ENCODE measurements at regions not wholly inside any gene's neighbourhood (a gene's known extent, or its start where the extent isn't known, plus 50 kb on each side); places are given as distances from the start of the nearest gene placed in this dataset.
"Not testable (repeated sequence)": the region's sequence is repeated elsewhere in the genome, so short reads cannot be mapped to it uniquely, and the experiment has no call there.

DNA sequence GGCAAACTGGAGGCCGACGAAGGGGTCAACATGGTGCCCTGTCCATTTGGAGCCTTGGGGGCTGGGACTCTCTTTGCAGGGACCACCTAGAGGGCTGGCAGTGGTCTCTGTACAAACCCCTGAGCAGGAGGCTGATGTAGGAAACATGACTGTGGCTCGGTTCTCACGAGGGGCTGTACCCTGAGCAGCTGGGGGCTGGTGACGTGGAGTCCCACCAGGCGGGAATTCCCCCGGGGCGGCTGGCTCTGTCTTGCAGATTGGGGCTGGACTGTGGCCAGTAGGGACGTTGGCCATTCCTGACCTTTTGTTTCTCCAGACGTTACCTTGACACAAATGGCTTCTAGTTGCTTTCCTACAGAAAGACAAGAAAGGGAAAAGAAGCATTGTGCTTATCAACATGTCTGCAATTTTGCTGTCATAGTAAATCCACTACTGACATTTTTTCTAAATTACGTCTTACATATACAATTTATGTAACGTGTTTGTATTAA, 115.6 kb upstream of the PRKX start:
- DNase-seq; H4K8ac ChIP-seq (ENCODE audit: low read length); H3K23ac ChIP-seq (ENCODE audit: low read length in 2 of 2); H2AK5ac ChIP-seq (ENCODE audit: low read length, severe bottlenecking); H2AFZ ChIP-seq (ENCODE audit: low read depth, low read length); H2BK15ac ChIP-seq (ENCODE audit: low read depth, poor library complexity, severe bottlenecking); H3K9ac ChIP-seq (ENCODE audit: low read length); H3K4me1 ChIP-seq (ENCODE audit: control insufficient read depth, insufficient read depth, low read depth, low read length); H2BK120ac ChIP-seq (ENCODE audit: low read depth, low read length); H3K4me2 ChIP-seq (ENCODE audit: low read length, poor library complexity, severe bottlenecking); H3K4me3 ChIP-seq (ENCODE audit: insufficient read depth in 1 of 2, low read depth in 1 of 2, low read length in 2 of 2); H3K79me1 ChIP-seq (replicated peaks; ENCODE audit: low read length, poor library complexity, severe bottlenecking); H3K14ac ChIP-seq (ENCODE audit: low read length in 2 of 2); H4K91ac ChIP-seq (ENCODE audit: low read length); H2BK12ac ChIP-seq (ENCODE audit: low read length in 2 of 2); H3K36me3 ChIP-seq (ENCODE audit: control insufficient read depth in 1 of 2, insufficient read depth in 2 of 2, low read depth in 1 of 2, low read length in 2 of 2); H3K27ac ChIP-seq (ENCODE audit: low read length, poor library complexity, severe bottlenecking); H3K27me3 ChIP-seq (ENCODE audit: control insufficient read depth in 1 of 2, insufficient read depth in 1 of 2, low read length in 2 of 2); H3K9me3 ChIP-seq (ENCODE audit: control insufficient read depth, low read length); H2BK5ac ChIP-seq (ENCODE audit: low read depth, low read length, poor library complexity, severe bottlenecking); H3K4ac ChIP-seq (ENCODE audit: low read depth in 1 of 2, low read length in 2 of 2); H3K18ac ChIP-seq (ENCODE audit: low read depth in 1 of 2, low read length in 2 of 2): not testable (repeated sequence)
- 75% methylated on average over 2 of the region's 12 CpGs for WGBS

DNA sequence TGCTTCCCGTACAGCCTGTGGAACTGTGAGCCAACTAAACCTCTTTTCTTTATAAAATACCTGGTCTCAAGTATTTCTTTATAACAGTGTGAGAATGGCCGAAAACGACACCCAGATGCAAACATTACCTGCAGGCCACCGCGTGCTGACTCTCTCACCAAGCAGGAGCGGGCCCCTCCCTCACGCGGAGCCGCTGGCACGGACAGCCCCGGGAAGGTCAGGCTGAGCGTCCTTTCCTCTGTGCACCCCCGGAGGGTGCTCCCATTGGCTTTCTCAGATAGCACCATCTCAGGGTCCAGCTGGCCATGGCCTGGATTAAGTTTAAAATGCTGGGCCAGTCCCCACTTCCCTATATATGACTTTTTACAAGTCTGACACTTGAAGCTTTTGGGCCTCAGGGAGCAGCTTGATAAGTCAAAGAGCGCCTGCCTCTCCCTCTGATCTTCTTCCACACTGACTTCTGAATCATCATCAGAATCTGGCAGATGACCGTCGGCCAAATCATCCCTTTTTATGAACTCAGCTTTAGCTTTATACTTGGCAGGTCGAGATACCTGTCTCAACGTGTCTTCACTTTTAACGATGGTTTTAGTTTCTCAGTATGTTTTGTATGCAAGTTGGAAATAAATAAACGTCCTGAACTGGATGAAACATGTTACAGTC, 115.1 kb upstream of the PRKX start:
- not testable (repeated sequence) for H3K14ac ChIP-seq (ENCODE audit: low read length in 2 of 2); H2BK120ac ChIP-seq (ENCODE audit: low read depth, low read length); H3K27me3 ChIP-seq (ENCODE audit: control insufficient read depth in 1 of 2, insufficient read depth in 1 of 2, low read length in 2 of 2); H3K9me3 ChIP-seq (ENCODE audit: control insufficient read depth, low read length); H3K23ac ChIP-seq (ENCODE audit: low read length in 2 of 2); H2BK5ac ChIP-seq (ENCODE audit: low read depth, low read length, poor library complexity, severe bottlenecking); H3K18ac ChIP-seq (ENCODE audit: low read depth in 1 of 2, low read length in 2 of 2); H4K8ac ChIP-seq (ENCODE audit: low read length); DNase-seq; H4K91ac ChIP-seq (ENCODE audit: low read length); H2AFZ ChIP-seq (ENCODE audit: low read depth, low read length); H3K27ac ChIP-seq (ENCODE audit: low read length, poor library complexity, severe bottlenecking); H3K4ac ChIP-seq (ENCODE audit: low read depth in 1 of 2, low read length in 2 of 2); H3K79me1 ChIP-seq (replicated peaks; ENCODE audit: low read length, poor library complexity, severe bottlenecking); H3K4me2 ChIP-seq (ENCODE audit: low read length, poor library complexity, severe bottlenecking); H3K4me1 ChIP-seq (ENCODE audit: control insufficient read depth, insufficient read depth, low read depth, low read length); H2BK12ac ChIP-seq (ENCODE audit: low read length in 2 of 2); H3K4me3 ChIP-seq (ENCODE audit: insufficient read depth in 1 of 2, low read depth in 1 of 2, low read length in 2 of 2); H3K9ac ChIP-seq (ENCODE audit: low read length); H3K36me3 ChIP-seq (ENCODE audit: control insufficient read depth in 1 of 2, insufficient read depth in 2 of 2, low read depth in 1 of 2, low read length in 2 of 2); H2AK5ac ChIP-seq (ENCODE audit: low read length, severe bottlenecking); H2BK15ac ChIP-seq (ENCODE audit: low read depth, poor library complexity, severe bottlenecking)
- WGBS: 92% methylated on average over 5 of the region's 20 CpGs

DNA sequence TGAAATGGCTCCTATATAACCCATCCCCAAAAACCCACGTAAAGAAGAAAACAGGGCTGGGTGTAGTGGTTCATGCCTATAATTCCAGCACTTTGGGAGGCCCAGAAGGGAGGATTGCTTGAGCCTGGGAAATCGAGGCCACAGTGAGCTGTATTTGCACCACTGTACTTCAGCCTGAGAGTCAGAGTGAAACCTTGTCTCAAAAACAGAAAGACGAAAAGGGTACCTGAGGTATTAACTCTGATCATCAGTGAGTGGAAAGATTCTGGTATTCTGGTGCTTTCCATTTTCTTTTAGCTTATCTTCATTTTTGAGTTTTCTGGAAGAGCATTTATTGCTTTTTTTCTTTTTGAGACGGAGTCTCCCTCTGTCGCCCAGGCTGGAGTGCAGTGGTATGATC, 110.6 kb upstream of the PRKX start:
- peaks cover 13 to 14% of the 10 kb centered on the region in 2 experiments for H3K36me3 ChIP-seq (ENCODE audit: control insufficient read depth in 1 of 2, insufficient read depth in 2 of 2, low read depth in 1 of 2, low read length in 2 of 2)
- H3K27me3 ChIP-seq (ENCODE audit: control insufficient read depth in 1 of 2, insufficient read depth in 1 of 2, low read length in 2 of 2); H3K23ac ChIP-seq (ENCODE audit: low read length in 2 of 2); DNase-seq; H3K18ac ChIP-seq (ENCODE audit: low read depth in 1 of 2, low read length in 2 of 2); H4K8ac ChIP-seq (ENCODE audit: low read length); H2BK12ac ChIP-seq (ENCODE audit: low read length in 2 of 2); H3K27ac ChIP-seq (ENCODE audit: low read length, poor library complexity, severe bottlenecking); H3K79me1 ChIP-seq (replicated peaks; ENCODE audit: low read length, poor library complexity, severe bottlenecking); H3K4ac ChIP-seq (ENCODE audit: low read depth in 1 of 2, low read length in 2 of 2); H2BK120ac ChIP-seq (ENCODE audit: low read depth, low read length); H2AK5ac ChIP-seq (ENCODE audit: low read length, severe bottlenecking); H3K4me3 ChIP-seq (ENCODE audit: insufficient read depth in 1 of 2, low read depth in 1 of 2, low read length in 2 of 2); H3K9ac ChIP-seq (ENCODE audit: low read length); H4K91ac ChIP-seq (ENCODE audit: low read length); H2BK15ac ChIP-seq (ENCODE audit: low read depth, poor library complexity, severe bottlenecking); H3K4me2 ChIP-seq (ENCODE audit: low read length, poor library complexity, severe bottlenecking); H3K9me3 ChIP-seq (ENCODE audit: control insufficient read depth, low read length); H3K4me1 ChIP-seq (ENCODE audit: control insufficient read depth, insufficient read depth, low read depth, low read length); H2BK5ac ChIP-seq (ENCODE audit: low read depth, low read length, poor library complexity, severe bottlenecking); H2AFZ ChIP-seq (ENCODE audit: low read depth, low read length); H3K14ac ChIP-seq (ENCODE audit: low read length in 2 of 2): not testable (repeated sequence)
- WGBS: no CpG with 5 or more reads among the region's 5 CpGs

DNA sequence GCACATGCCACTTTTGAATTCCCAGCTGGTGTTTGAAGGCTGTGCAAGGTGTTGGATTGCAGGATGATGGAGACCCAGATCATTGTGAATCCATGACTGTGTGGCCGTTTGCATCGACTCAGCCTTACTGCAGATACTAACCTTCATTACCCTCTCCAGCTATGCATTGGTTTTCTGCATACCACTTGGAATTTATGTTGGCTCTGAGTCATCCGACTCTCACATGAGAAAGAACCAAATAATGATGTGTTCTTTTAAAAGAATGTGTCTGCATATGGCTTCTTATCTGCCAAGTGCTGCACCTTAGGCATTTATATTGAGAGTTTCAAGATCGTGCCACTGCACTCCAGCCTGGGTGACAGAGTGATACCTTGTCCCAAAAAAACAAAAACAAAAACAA, 106.7 kb upstream of the PRKX start:
- Histone ChIP-seq H3K36me3 (ENCODE audit: control insufficient read depth in 1 of 2, insufficient read depth in 2 of 2, low read depth in 1 of 2, low read length in 2 of 2) (peaks cover 14 to 19% of the 10 kb centered on the region in 2 experiments), H3K4me2 (ENCODE audit: low read length, poor library complexity, severe bottlenecking) (no peak overlapping the region), H4K91ac (ENCODE audit: low read length) (no peak overlapping the region), H3K18ac (ENCODE audit: low read depth in 1 of 2, low read length in 2 of 2) (peak overlapping the region in 1 of 2 experiments; percentile 52), H3K4me1 (ENCODE audit: control insufficient read depth, insufficient read depth, low read depth, low read length) (peaks cover 7% of the 10 kb centered on the region), H4K8ac (ENCODE audit: low read length) (no peak overlapping the region), H2BK5ac (ENCODE audit: low read depth, low read length, poor library complexity, severe bottlenecking) (no peak overlapping the region), H3K23ac (ENCODE audit: low read length in 2 of 2) (no peak overlapping the region), H3K4me3 (ENCODE audit: insufficient read depth in 1 of 2, low read depth in 1 of 2, low read length in 2 of 2) (no peak overlapping the region), H3K14ac (ENCODE audit: low read length in 2 of 2) (no peak overlapping the region), H2BK12ac (ENCODE audit: low read length in 2 of 2) (no peak overlapping the region), H3K79me1 (replicated peaks; ENCODE audit: low read length, poor library complexity, severe bottlenecking) (peaks cover 2% of the 10 kb centered on the region), H2BK120ac (ENCODE audit: low read depth, low read length) (no peak overlapping the region), H3K27ac (ENCODE audit: low read length, poor library complexity, severe bottlenecking) (peak overlapping the region; percentile 56), H3K9ac (ENCODE audit: low read length) (no peak overlapping the region), H3K4ac (ENCODE audit: low read depth in 1 of 2, low read length in 2 of 2) (no peak overlapping the region), H2AFZ (ENCODE audit: low read depth, low read length) (no peak overlapping the region), H2BK15ac (ENCODE audit: low read depth, poor library complexity, severe bottlenecking) (no peak overlapping the region), H3K27me3 (ENCODE audit: control insufficient read depth in 1 of 2, insufficient read depth in 1 of 2, low read length in 2 of 2) (no peaks in the 10 kb centered on the region), H3K9me3 (ENCODE audit: control insufficient read depth, low read length) (no peaks in the 10 kb centered on the region), H2AK5ac (ENCODE audit: low read length, severe bottlenecking) (no peak overlapping the region)
- peak; percentile 77 for DNase-seq
- no CpG with 5 or more reads among the region's 4 CpGs for WGBS

All from mesenchymal stem cell (in vitro differentiated cells and primary cell).